ENCODE measurements at regions not wholly inside any gene's neighbourhood (a gene's known extent, or its start where the extent isn't known, plus 50 kb on each side); places are given as distances from the start of the nearest gene placed in this dataset.

DNA sequence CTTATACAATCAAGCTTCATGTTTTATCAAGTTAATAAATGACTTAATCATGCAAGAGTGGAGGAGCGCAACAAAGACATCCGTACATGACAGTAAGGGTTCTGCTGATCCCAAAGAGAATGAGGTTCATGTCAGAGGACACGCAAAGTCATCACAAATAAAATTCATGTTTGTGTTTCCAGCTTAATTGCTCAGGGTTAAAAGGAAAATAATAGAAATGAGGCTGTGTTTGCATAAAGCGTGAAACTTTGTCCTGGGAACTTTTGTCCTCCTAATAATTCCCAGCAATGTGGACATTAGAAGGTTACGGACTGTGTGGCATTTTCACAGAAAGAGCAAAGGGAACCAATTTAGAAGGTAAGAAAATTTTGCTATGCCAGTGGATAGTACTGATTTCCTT, 237.3 kb downstream of the INHBA start:
- Histone ChIP-seq H3K27me3 (no peaks in the 10 kb centered on the region), H3K4me1 (no peaks in the 10 kb centered on the region), H3K36me3 (no peaks in the 10 kb centered on the region), H3K27ac (no peak overlapping the region), H3K9me3 (no peaks in the 10 kb centered on the region), H3K4me3 (no peak overlapping the region)
- in situ Hi-C loops (cut with MboI; ENCODE audit: low pct_ligation_motif_present in 1 of 4, low pct_unique_long_range_greater_than_20kb in 1 of 4, low sequenced_read_pairs in 3 of 4), result no loop called here
- no peak for TF ChIP-seq POLR2A (IDR thresholded peaks at IDR 0.05)
- TF ChIP-seq EP300 (IDR thresholded peaks at IDR 0.05; ENCODE audit: low read depth), result no peak
- TF ChIP-seq POLR2AphosphoS5 (IDR thresholded peaks at IDR 0.05), result no peak
- TF ChIP-seq, protein P1, sequence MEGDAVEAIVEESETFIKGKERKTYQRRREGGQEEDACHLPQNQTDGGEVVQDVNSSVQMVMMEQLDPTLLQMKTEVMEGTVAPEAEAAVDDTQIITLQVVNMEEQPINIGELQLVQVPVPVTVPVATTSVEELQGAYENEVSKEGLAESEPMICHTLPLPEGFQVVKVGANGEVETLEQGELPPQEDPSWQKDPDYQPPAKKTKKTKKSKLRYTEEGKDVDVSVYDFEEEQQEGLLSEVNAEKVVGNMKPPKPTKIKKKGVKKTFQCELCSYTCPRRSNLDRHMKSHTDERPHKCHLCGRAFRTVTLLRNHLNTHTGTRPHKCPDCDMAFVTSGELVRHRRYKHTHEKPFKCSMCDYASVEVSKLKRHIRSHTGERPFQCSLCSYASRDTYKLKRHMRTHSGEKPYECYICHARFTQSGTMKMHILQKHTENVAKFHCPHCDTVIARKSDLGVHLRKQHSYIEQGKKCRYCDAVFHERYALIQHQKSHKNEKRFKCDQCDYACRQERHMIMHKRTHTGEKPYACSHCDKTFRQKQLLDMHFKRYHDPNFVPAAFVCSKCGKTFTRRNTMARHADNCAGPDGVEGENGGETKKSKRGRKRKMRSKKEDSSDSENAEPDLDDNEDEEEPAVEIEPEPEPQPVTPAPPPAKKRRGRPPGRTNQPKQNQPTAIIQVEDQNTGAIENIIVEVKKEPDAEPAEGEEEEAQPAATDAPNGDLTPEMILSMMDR (IDR thresholded peaks at IDR 0.05), result no peak
- WGBS, 2 donors (ENCODE audit: low coverage in 1 of 2), result 92 to 93% methylated on average over 4 to 5 of the region's 5 CpGs
- intact Hi-C loops (cut with DNase I; ENCODE audit: low total_unique reads), result no loop called here
- DNase-seq, result no peak

DNA sequence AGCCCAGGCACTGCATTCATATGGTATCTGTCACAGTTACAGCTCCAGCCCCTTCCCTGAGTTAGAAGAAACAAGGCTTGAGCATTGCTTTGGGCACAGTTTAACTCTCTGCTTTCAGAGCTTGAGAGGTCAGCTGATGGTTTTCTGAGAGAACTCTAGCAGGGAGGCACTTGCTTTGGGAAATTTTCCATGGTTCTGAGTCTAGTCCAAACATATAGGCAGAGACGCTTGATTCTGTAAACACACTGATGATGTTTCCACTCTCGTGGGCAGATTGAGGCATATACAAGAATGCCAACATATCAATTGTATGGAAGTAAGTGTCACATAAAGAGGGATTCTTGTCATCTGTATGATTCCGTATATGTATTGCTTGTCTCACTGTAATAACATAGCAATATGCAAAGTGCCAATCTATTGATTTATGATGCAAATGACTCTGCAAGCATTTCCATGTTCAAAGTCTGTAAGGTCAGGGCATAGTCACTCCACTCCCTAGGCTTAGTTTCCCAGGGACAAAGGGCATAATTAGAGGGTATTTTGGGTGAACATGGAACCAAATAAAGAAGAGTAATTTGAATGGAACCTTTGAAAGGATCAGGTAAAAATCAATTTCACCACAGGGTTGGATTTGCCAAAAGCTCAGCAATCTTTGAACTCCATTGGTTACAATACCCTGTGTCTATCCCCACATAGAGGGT, 239.0 kb downstream of the INHBA start:
- no peak overlapping the region for H3K4me3 ChIP-seq
- no peaks in the 10 kb centered on the region for H3K9me3 ChIP-seq
- 64% methylated on average over 3 of the region's 3 CpGs; no CpG with 5 or more reads in 1 of the 2 donors for WGBS, 2 donors (ENCODE audit: low coverage in 1 of 2)
- in situ Hi-C loops (cut with MboI; ENCODE audit: low pct_ligation_motif_present in 1 of 4, low pct_unique_long_range_greater_than_20kb in 1 of 4, low sequenced_read_pairs in 3 of 4) (no loop called here), intact Hi-C loops (cut with DNase I; ENCODE audit: low total_unique reads) (no loop called here)
- no peak overlapping the region for H3K27ac ChIP-seq
- no peaks in the 10 kb centered on the region for H3K36me3 ChIP-seq
- no peak for DNase-seq
- TF ChIP-seq POLR2AphosphoS5 (IDR thresholded peaks at IDR 0.05) (no peak), POLR2A (IDR thresholded peaks at IDR 0.05) (no peak), EP300 (IDR thresholded peaks at IDR 0.05; ENCODE audit: low read depth) (no peak)
- TF ChIP-seq, protein P1 (IDR thresholded peaks at IDR 0.05), result no peak
- H3K4me1 ChIP-seq, result no peaks in the 10 kb centered on the region
- H3K27me3 ChIP-seq, result no peaks in the 10 kb centered on the region

DNA sequence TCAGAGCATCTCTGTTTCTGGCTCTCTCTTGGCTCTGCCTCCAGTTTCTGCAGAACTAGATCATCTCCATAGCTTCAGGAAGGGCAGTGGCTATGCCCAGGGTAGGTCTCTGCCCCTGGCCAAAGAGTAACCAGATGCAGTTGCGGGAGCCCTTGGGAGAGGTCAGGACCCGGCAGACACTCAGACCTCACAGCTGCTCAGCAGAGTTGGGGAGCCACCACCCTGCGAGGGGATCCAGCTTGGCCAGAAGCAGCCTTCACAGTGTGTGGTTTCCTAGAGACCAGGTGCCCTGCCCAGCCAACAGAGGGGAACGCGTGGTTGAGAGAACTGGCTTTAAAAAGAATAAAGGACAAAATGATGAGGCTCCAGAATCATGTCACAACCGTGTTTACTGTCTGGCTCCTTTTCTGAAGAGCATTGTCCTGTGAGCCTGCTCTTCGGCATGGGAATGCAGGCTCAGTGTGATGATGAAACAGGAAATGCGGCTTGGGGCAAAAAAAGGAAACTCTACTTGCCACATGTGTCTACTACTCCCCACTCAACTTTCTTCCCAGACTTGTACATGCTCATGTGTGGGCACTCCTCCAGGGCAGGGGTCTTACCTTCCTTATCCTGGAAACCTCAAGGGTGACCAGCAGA, 243.1 kb downstream of the INHBA start:
- DNase-seq, result no peak
- in situ Hi-C loops (cut with MboI; ENCODE audit: low pct_ligation_motif_present in 1 of 4, low pct_unique_long_range_greater_than_20kb in 1 of 4, low sequenced_read_pairs in 3 of 4), result no loop called here
- Histone ChIP-seq H3K27ac (no peak overlapping the region), H3K9me3 (no peaks in the 10 kb centered on the region), H3K4me1 (no peaks in the 10 kb centered on the region), H3K27me3 (no peaks in the 10 kb centered on the region), H3K36me3 (no peaks in the 10 kb centered on the region), H3K4me3 (no peak overlapping the region)
- intact Hi-C loops (cut with DNase I; ENCODE audit: low total_unique reads), result no loop called here
- TF ChIP-seq EP300 (IDR thresholded peaks at IDR 0.05; ENCODE audit: low read depth) (no peak), POLR2AphosphoS5 (IDR thresholded peaks at IDR 0.05) (no peak), POLR2A (IDR thresholded peaks at IDR 0.05) (no peak)
- TF ChIP-seq, protein P1 (IDR thresholded peaks at IDR 0.05), result no peak
- WGBS, 2 donors (ENCODE audit: low coverage in 1 of 2), result 69 to 74% methylated on average over 3 to 8 of the region's 8 CpGs

- 77 to 84% methylated on average over 5 of the region's 5 CpGs for whole genome bisulfite sequencing, 2 donors (ENCODE audit: low coverage in 1 of 2)
- intact Hi-C loops (cut with DNase I; ENCODE audit: low total_unique reads) (no loop called here), in situ Hi-C loops (cut with MboI; ENCODE audit: low pct_ligation_motif_present in 1 of 4, low pct_unique_long_range_greater_than_20kb in 1 of 4, low sequenced_read_pairs in 3 of 4) (no loop called here)
- Histone ChIP-seq H3K27me3 (no peaks in the 10 kb centered on the region), H3K9me3 (no peaks in the 10 kb centered on the region), H3K4me3 (no peak overlapping the region), H3K27ac (no peak overlapping the region), H3K4me1 (no peaks in the 10 kb centered on the region), H3K36me3 (no peaks in the 10 kb centered on the region)
- TF ChIP-seq POLR2AphosphoS5 (IDR thresholded peaks at IDR 0.05) (no peak), POLR2A (IDR thresholded peaks at IDR 0.05) (no peak), EP300 (IDR thresholded peaks at IDR 0.05; ENCODE audit: low read depth) (no peak)
- TF ChIP-seq, protein P1 (IDR thresholded peaks at IDR 0.05), result no peak
- no peak for DNase-seq
Measured at GRCh38 chr7:41459183-41459582, 243.7 kb downstream of the INHBA start.
